IMR-90 (cell line): ENCODE measurements at regions not wholly inside any gene's neighbourhood (a gene's known extent, or its start where the extent isn't known, plus 50 kb on each side); places are given as distances from the start of the nearest gene placed in this dataset.
A peak's percentile ranks its signal among the peaks of the same experiment; 100 is the strongest.

Source experiments
- ATAC-seq: fragments of 200-7000 bp; cut with Tn5 transposase; 2 replicates; pipeline ENCODE4 v1.9.1; 2020; ENCODE audit warnings: low read depth, mild to moderate bottlenecking, moderate library complexity
- BruUV-seq: library from RNA; stranded (reverse); fragments of 400-500 nt; replicated peaks from 2 replicates; lab custom pipeline; 2021; lab: Mats Ljungman, UMichigan
- CTCF ChIA-PET: fragments of 300-600 bp; formaldehyde crosslinking; extraction: SDS; loops from one replicate; lab custom pipeline; 2021; ENCODE audit warnings: antibody characterized with exemption; lab: Yijun Ruan, JAX
- POLR2A ChIA-PET: fragments of 300-600 bp; sonication (Branson Sonifier 250); formaldehyde crosslinking; loops from one replicate; lab custom pipeline; 2022; ENCODE audit warnings: antibody characterized with exemption; ENCODE audit not compliant: unreplicated experiment; lab: Charles Lee
- DNase-seq: peaks from one replicate; pipeline ENCODE4 v3.0.0; 2013
- H2AFZ ChIP-seq: replicated peaks from 2 replicates; pipeline ENCODE3; 2013; ENCODE audit warnings: low read length, mild to moderate bottlenecking; ENCODE audit not compliant: poor library complexity
- H2AK5ac ChIP-seq: 2 replicates; pipeline ENCODE4 v1.6.1; 2013; ENCODE audit warnings: low read depth, low read length, inconsistent platforms
- H2AK9ac ChIP-seq: replicated peaks from 2 replicates; pipeline ENCODE3; 2013; ENCODE audit warnings: mild to moderate bottlenecking, low read depth, low read length, moderate library complexity; ENCODE audit not compliant: poor library complexity
- H2BK120ac ChIP-seq: 2 replicates; pipeline ENCODE4 v1.6.1; 2013; ENCODE audit warnings: low read depth, low read length, inconsistent platforms
- H2BK15ac ChIP-seq: 3 replicates; pipeline ENCODE4 v1.6.1; 2013; ENCODE audit warnings: low read depth, low read length, inconsistent platforms
- H2BK20ac ChIP-seq: 2 replicates; pipeline ENCODE4 v1.6.1; 2013; ENCODE audit warnings: low read depth, mild to moderate bottlenecking, inconsistent platforms, low read length, moderate library complexity
- H2BK5ac ChIP-seq: 2 replicates; pipeline ENCODE4 v1.6.1; 2013; ENCODE audit warnings: mild to moderate bottlenecking, low read depth, low read length, inconsistent platforms; ENCODE audit not compliant: poor library complexity, severe bottlenecking
- H3K14ac ChIP-seq: replicated peaks from 2 replicates; pipeline ENCODE4 v1.6.1; 2013; ENCODE audit warnings: low read depth, low read length, inconsistent platforms
- H3K18ac ChIP-seq: 2 replicates; pipeline ENCODE4 v1.6.1; 2013; ENCODE audit warnings: low read depth, low read length, control low read depth
- H3K23ac ChIP-seq: 2 replicates; pipeline ENCODE4 v1.6.1; 2013; ENCODE audit warnings: low read depth, low read length, inconsistent platforms
- H3K27ac ChIP-seq: 2 replicates; pipeline ENCODE4 v1.5.1; 2013; ENCODE audit warnings: mild to moderate bottlenecking, control low read depth, low read length; ENCODE audit not compliant: insufficient read depth
- H3K27me3 ChIP-seq: 2 replicates; pipeline ENCODE4 v1.6.1; 2013; ENCODE audit warnings: low read length; ENCODE audit not compliant: control insufficient read depth, insufficient read depth
- H3K36me3 ChIP-seq: 2 replicates; pipeline ENCODE4 v1.6.1; 2013; ENCODE audit warnings: low read length, mixed read lengths; ENCODE audit not compliant: control insufficient read depth, insufficient read depth
- H3K4ac ChIP-seq: 2 replicates; pipeline ENCODE4 v1.6.1; 2013; ENCODE audit warnings: low read depth, low read length, inconsistent platforms
- H3K4me1 ChIP-seq: 2 replicates; pipeline ENCODE4 v1.6.1; 2013; ENCODE audit warnings: low read length, mixed read lengths; ENCODE audit not compliant: control insufficient read depth, insufficient read depth
- H3K4me2 ChIP-seq: 2 replicates; pipeline ENCODE4 v1.6.1; 2013; ENCODE audit warnings: low read depth, mild to moderate bottlenecking, control low read depth, low read length, moderate library complexity
- H3K4me3 ChIP-seq: 2 replicates; pipeline ENCODE4 v1.5.1; 2013; ENCODE audit warnings: low read depth, mild to moderate bottlenecking, control low read depth, low read length, moderate library complexity; ENCODE audit not compliant: insufficient read depth
- H3K56ac ChIP-seq: 2 replicates; pipeline ENCODE4 v1.6.1; 2013; ENCODE audit warnings: low read length, inconsistent platforms; ENCODE audit not compliant: insufficient read depth; ENCODE audit errors: extremely low read depth
- H3K79me1 ChIP-seq, 2 experiments: 2 replicates each; pipeline ENCODE4 v1.6.1; 2013; ENCODE audit warnings: low read length in 2 of 2, inconsistent platforms in 1 of 2, low read depth in 1 of 2
- H3K9ac ChIP-seq: 2 replicates; pipeline ENCODE4 v1.6.1; 2013; ENCODE audit warnings: low read depth, low read length, control low read depth
- H3K9me1 ChIP-seq: 2 replicates; pipeline ENCODE4 v1.6.1; 2013; ENCODE audit warnings: low read length, inconsistent platforms; ENCODE audit not compliant: insufficient read depth
- H3K9me3 ChIP-seq: 2 replicates; pipeline ENCODE4 v1.6.1; 2013; ENCODE audit warnings: low read length; ENCODE audit not compliant: control insufficient read depth, insufficient read depth
- H4K20me1 ChIP-seq: 2 replicates; pipeline ENCODE4 v1.6.1; 2013; ENCODE audit warnings: low read length, inconsistent platforms; ENCODE audit not compliant: insufficient read depth
- H4K5ac ChIP-seq: 2 replicates; pipeline ENCODE4 v1.6.1; 2013; ENCODE audit warnings: mild to moderate bottlenecking, low read depth, low read length, control low read depth
- H4K8ac ChIP-seq, 2 experiments: 2 replicates each; pipeline ENCODE4 v1.6.1; 2013; ENCODE audit warnings: low read depth in 2 of 2, low read length in 2 of 2, control low read depth in 1 of 2, inconsistent platforms in 1 of 2
- H4K91ac ChIP-seq: 2 replicates; pipeline ENCODE4 v1.6.1; 2013; ENCODE audit warnings: low read depth, low read length, inconsistent platforms; ENCODE audit not compliant: insufficient read depth
- BHLHE40 ChIP-seq: fragments of 150-350 bp; IDR thresholded peaks from 2 replicates; pipeline ENCODE4 v1.6.1; 2016; ENCODE audit warnings: mild to moderate bottlenecking, low read depth, low read length
- MAFK ChIP-seq: IDR thresholded peaks from 2 replicates; pipeline ENCODE4 v1.6.1; 2012; ENCODE audit warnings: low read depth, low read length, improper control_type of control experiment
- MXI1 ChIP-seq: IDR thresholded peaks from 2 replicates; pipeline ENCODE4 v1.6.1; 2012; ENCODE audit warnings: low read depth, mild to moderate bottlenecking, low read length, moderate library complexity, borderline replicate concordance
- NFE2L2 ChIP-seq: fragments of 150-350 bp; IDR thresholded peaks from 2 replicates; pipeline ENCODE4 v1.6.1; 2016; ENCODE audit warnings: low read depth, mild to moderate bottlenecking, low read length
- POLR2A ChIP-seq: IDR thresholded peaks from 2 replicates; pipeline ENCODE4 v1.6.1; 2012; ENCODE audit warnings: mild to moderate bottlenecking, low read depth, low read length
- RAD21 ChIP-seq: IDR thresholded peaks from 2 replicates; pipeline ENCODE4 v1.6.1; 2012; ENCODE audit warnings: low read length, improper control_type of control experiment
- RCOR1 ChIP-seq: IDR thresholded peaks from 2 replicates; pipeline ENCODE4 v1.6.1; 2012; ENCODE audit warnings: mild to moderate bottlenecking, low read length, improper control_type of control experiment; ENCODE audit not compliant: insufficient replicate concordance
- RFX5 ChIP-seq: IDR thresholded peaks from 2 replicates; pipeline ENCODE4 v1.8.0; 2012; ENCODE audit warnings: low read depth, mild to moderate bottlenecking, low read length, moderate library complexity
- SMC3 ChIP-seq: fragments of 150-350 bp; IDR thresholded peaks from 2 replicates; pipeline ENCODE4 v1.6.1; 2016; ENCODE audit warnings: low read depth, mild to moderate bottlenecking, antibody characterized with exemption, low read length, moderate library complexity
- WGBS, 2 experiments: methylation state at CpG; one replicate each; pipeline versions ENCODE4 v1.1.5 to v1.1.7; 2013; ENCODE audit warnings: missing lambda C conversion rate in 2 of 2; ENCODE audit not compliant: insufficient read length in 1 of 2; ENCODE audit errors: extremely low coverage in 2 of 2; 5-methylcytosine and 5-hydroxymethylcytosine counted together
- dilution Hi-C: fragments of 300-500 bp; cut with HindIII; formaldehyde crosslinking; loops from one replicate; pipeline ENCODE4 v1.14.3; 2018; ENCODE audit warnings: low sequenced_read_pairs; ENCODE audit not compliant: unreplicated experiment
- in situ Hi-C: fragments of 300-500 bp; cut with MboI; formaldehyde crosslinking; loops from 3 replicates; pipeline ENCODE4 v1.14.3; 2019; ENCODE audit warnings: low sequenced_read_pairs, inconsistent platforms, mixed read lengths
- intact Hi-C: fragments of 100-400 bp; cut with micrococcal nuclease; formaldehyde crosslinking; loops from 2 replicates; pipeline ENCODE4 v1.10.0; 2022
- TF ChIP-seq, protein P1 (sequence below): fragments of 150-350 bp; IDR thresholded peaks from 2 replicates; pipeline ENCODE4 v1.6.1; 2017; ENCODE audit warnings: mild to moderate bottlenecking, antibody characterized with exemption, low read length, low read depth
- TF ChIP-seq, protein P2 (sequence below): conservative IDR thresholded peaks from 2 replicates; pipeline ENCODE4 v1.5.1; 2012; ENCODE audit warnings: mild to moderate bottlenecking, low read depth, low read length, improper control_type of control experiment
- TF ChIP-seq, protein P3 (sequence below): fragments of 150-350 bp; IDR thresholded peaks from 2 replicates; pipeline ENCODE4 v1.6.1; 2016; ENCODE audit warnings: low read depth, mild to moderate bottlenecking, low read length, moderate library complexity, borderline replicate concordance

DNA sequence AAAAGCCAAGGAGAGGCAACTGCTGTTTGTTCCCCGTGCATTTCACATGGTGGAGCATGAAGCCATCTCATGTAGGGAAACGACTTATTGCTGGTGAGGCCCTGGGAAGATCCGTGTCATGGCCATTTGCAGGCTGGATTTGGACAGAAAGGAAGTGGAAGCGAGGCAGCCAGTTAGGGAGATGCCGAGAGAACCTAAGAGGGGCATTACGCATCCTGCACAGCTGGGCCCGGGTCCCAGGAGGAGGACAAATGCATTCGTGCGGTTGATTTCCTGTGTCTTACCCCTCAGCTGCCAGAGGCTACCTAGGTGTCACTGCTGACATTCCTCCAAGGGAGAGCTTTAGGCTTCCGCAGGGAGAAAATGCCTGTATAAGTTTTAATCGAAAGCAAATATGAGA, 316.2 kb upstream of the CDYL start (continued):
- no peak for TF ChIP-seq BHLHE40
- TF ChIP-seq MXI1: no peak
- no peak for TF ChIP-seq POLR2A
- TF ChIP-seq, protein P1, sequence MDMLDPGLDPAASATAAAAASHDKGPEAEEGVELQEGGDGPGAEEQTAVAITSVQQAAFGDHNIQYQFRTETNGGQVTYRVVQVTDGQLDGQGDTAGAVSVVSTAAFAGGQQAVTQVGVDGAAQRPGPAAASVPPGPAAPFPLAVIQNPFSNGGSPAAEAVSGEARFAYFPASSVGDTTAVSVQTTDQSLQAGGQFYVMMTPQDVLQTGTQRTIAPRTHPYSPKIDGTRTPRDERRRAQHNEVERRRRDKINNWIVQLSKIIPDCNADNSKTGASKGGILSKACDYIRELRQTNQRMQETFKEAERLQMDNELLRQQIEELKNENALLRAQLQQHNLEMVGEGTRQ: no peak
- no peak for TF ChIP-seq SMC3

DNA sequence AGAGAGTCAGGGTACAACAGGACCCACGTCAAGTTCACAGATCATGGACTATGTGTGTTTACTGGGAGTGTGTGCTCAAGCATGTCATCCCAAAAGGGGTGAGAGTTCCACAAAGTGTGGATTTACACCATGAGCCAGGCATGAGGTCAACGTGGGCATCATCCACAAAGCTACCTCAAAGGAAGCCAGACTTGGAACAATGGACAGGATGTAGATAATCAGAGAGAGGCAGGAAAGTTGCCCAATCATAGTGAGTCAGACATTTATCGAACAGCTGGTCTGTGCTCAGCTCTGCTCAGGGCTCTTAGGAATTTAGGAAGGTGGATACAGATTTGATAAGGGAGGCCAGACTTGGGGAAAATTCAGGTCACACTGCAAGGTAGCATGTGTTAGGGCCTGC, 317.2 kb upstream of the CDYL start:
- CTCF ChIA-PET: no interaction called here
- peak overlapping the region; percentile 77 for H2AFZ ChIP-seq
- in situ Hi-C loops: no loop called here
- TF ChIP-seq RFX5 (no peak), NFE2L2 (peak; percentile 75), MAFK (no peak), RCOR1 (no peak), MXI1 (no peak), RAD21 (no peak; the same call in 1 of the 2 replicates)
- TF ChIP-seq, protein P2, sequence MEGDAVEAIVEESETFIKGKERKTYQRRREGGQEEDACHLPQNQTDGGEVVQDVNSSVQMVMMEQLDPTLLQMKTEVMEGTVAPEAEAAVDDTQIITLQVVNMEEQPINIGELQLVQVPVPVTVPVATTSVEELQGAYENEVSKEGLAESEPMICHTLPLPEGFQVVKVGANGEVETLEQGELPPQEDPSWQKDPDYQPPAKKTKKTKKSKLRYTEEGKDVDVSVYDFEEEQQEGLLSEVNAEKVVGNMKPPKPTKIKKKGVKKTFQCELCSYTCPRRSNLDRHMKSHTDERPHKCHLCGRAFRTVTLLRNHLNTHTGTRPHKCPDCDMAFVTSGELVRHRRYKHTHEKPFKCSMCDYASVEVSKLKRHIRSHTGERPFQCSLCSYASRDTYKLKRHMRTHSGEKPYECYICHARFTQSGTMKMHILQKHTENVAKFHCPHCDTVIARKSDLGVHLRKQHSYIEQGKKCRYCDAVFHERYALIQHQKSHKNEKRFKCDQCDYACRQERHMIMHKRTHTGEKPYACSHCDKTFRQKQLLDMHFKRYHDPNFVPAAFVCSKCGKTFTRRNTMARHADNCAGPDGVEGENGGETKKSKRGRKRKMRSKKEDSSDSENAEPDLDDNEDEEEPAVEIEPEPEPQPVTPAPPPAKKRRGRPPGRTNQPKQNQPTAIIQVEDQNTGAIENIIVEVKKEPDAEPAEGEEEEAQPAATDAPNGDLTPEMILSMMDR: no peak
- TF ChIP-seq, protein P1: no peak
- TF ChIP-seq, protein P3, sequence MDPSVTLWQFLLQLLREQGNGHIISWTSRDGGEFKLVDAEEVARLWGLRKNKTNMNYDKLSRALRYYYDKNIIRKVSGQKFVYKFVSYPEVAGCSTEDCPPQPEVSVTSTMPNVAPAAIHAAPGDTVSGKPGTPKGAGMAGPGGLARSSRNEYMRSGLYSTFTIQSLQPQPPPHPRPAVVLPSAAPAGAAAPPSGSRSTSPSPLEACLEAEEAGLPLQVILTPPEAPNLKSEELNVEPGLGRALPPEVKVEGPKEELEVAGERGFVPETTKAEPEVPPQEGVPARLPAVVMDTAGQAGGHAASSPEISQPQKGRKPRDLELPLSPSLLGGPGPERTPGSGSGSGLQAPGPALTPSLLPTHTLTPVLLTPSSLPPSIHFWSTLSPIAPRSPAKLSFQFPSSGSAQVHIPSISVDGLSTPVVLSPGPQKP: no peak

More for the DNA sequence above, 317.2 kb upstream of the CDYL start:
- H3K9me3 ChIP-seq: peaks cover 8% of the 10 kb centered on the region
- H3K14ac ChIP-seq: peak overlapping the region; percentile 84
- H3K18ac ChIP-seq: peak overlapping the region; percentile 59
- H3K4me2 ChIP-seq: no peak overlapping the region
- 0 out of 2 replicates have a peak overlapping the region, but pooled peaks have one; percentile 31 for H3K27ac ChIP-seq
- H4K8ac ChIP-seq: peak overlapping the region; percentile 43 to 83; a peak in 3 of 4 replicates
- H3K56ac ChIP-seq: no peak overlapping the region
- no peak overlapping the region for H3K9ac ChIP-seq
- H3K4me1 ChIP-seq: peaks cover 17% of the 10 kb centered on the region
- H2AK5ac ChIP-seq: peak overlapping the region; percentile 97
- DNase-seq (peak; percentile 94), ATAC-seq (peak; percentile 75)
- H2BK5ac ChIP-seq: peak overlapping the region; percentile 80
- no peak overlapping the region for H3K4me3 ChIP-seq
- peaks cover 7% of the 10 kb centered on the region; the same call in 1 of the 2 replicates for H3K9me1 ChIP-seq
- BruUV-seq: no TSS peak
- H2BK120ac ChIP-seq: peak overlapping the region; percentile 87; the same call in 1 of the 2 replicates
- H2BK20ac ChIP-seq: peak overlapping the region; percentile 90
- WGBS, 2 experiments: 59% methylated on average over 3 of the region's 3 CpGs; no CpG with 5 or more reads in 1 of the 2 experiments
- H4K20me1 ChIP-seq: no peaks in the 10 kb centered on the region
- peak overlapping the region; percentile 80 for H2AK9ac ChIP-seq
- H3K4ac ChIP-seq: peak overlapping the region; percentile 92
- intact Hi-C loops: no loop called here
- peak overlapping the region; percentile 46; the same call in 1 of the 2 replicates for H3K23ac ChIP-seq
- H2BK15ac ChIP-seq: peak overlapping the region; percentile 90
- H3K27me3 ChIP-seq: no peaks in the 10 kb centered on the region
- no peaks in the 10 kb centered on the region for H3K79me1 ChIP-seq
- POLR2A ChIA-PET: no interaction called here
- peak overlapping the region; percentile 45 for H4K91ac ChIP-seq
- dilution Hi-C loops: no loop called here
- no peaks in the 10 kb centered on the region for H3K36me3 ChIP-seq
- peak overlapping the region; percentile 65; the same call in 1 of the 2 replicates for H4K5ac ChIP-seq
